Naive thymus-derived CD8-positive, alpha-beta T cell (primary cell): ENCODE measurements at regions not wholly inside any gene's neighbourhood (a gene's known extent, or its start where the extent isn't known, plus 50 kb on each side); places are given as distances from the start of the nearest gene placed in this dataset.
A peak's percentile ranks its signal among the peaks of the same experiment; 100 is the strongest.

ENCODE experiments used
- ATAC-seq, 2 donors: fragments of 150-1000 bp; cut with Tn5 transposase in 1 of 2; sonication (Bioruptor Pico), chemical (Tn5 transposase) in 1 of 2; 1 replicate in 1 of 2; 2 replicates in 1 of 2; pipeline ENCODE4 v1.10.0; 2021; ENCODE audit warnings: mild to moderate bottlenecking in 2 of 2, moderate library complexity in 2 of 2
- POLR2A ChIA-PET: fragments of 350-600 bp; sonication (Branson Sonifier 250); formaldehyde crosslinking; loops from one replicate; lab custom pipeline; 2021; ENCODE audit warnings: antibody characterized with exemption; lab: Charles Lee
- DNase-seq, 10 donors: peaks; one replicate each; pipeline versions ENCODE4 v3.0.0 to v3.0.0-alpha.2; 2020 to 2022
- H3K27ac Mint-ChIP-seq, 10 donors: one replicate each; pipeline ENCODE4 v1.8.0; 2020 to 2022; ENCODE audit warnings: mild to moderate bottlenecking in 10 of 10, mixed read lengths in 10 of 10, moderate library complexity in 4 of 10, inconsistent platforms in 1 of 10
- H3K27me3 Mint-ChIP-seq, 5 donors: one replicate each; pipeline ENCODE4 v1.8.0; 2021 to 2022; ENCODE audit warnings: mixed read lengths in 5 of 5
- H3K36me3 Mint-ChIP-seq, 3 donors: one replicate each; pipeline ENCODE4 v1.8.0; 2020 to 2022; ENCODE audit warnings: mixed read lengths in 3 of 3, mild to moderate bottlenecking in 2 of 3, inconsistent platforms in 1 of 3
- H3K4me1 Mint-ChIP-seq, 4 donors: one replicate each; pipeline ENCODE4 v1.8.0; 2021 to 2022; ENCODE audit warnings: mixed read lengths in 4 of 4
- H3K4me3 Mint-ChIP-seq, 10 donors: one replicate each; pipeline ENCODE4 v1.8.0; 2020 to 2022; ENCODE audit warnings: mild to moderate bottlenecking in 10 of 10, mixed read lengths in 10 of 10, moderate library complexity in 6 of 10, inconsistent platforms in 1 of 10
- H3K9me3 Mint-ChIP-seq, 9 donors: one replicate each; pipeline ENCODE4 v1.8.0; 2020 to 2022; ENCODE audit warnings: mixed read lengths in 9 of 9, mild to moderate bottlenecking in 3 of 9, inconsistent platforms in 1 of 9, moderate library complexity in 1 of 9

DNA sequence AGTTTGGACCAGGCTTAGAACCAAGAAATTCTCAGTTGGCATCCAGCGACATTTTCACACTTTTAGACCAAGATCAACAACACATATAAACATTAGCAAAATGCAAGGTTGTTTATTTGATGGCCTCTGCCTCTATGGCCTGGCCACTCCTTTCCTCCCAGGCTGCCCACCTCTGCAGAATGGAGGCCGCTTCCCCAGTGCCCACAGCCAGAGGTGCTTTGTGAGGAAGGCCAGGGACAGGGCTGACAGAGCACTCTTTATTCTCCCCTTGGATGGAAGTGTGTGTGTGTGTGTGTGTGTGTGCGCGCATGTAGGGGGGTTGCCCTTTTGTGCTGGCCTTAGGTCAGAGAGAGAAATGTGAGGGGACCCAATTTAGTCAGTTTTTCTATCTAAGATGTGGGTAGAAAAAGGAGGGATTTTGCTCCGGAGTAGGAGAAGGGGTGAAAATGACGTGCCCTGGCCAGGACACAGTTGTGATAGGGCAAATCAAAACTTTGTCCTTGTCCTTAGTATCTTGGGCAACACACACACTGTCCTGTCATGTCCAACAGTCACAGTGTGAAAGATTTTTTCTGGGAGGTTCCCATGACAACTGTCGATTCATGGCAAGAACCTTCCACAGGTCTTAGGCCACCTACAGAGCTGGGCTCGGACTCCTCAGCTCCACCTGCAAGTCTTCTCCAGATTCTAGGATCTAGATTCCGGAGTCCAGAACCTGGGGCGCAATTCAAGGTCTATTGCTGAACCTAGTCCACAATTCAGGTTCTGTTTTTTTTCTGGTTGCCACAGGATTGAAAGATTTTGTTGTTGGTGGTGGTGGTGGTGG, 104.9 kb upstream of the SLC2A1 start:
- no peak for DNase-seq
- peaks cover 0 to 3% (median 1%) of the 10 kb centered on the region in 5 donors for H3K27me3 Mint-ChIP-seq
- peak overlapping the region in 1 of 10 donors; percentile 49 for H3K4me3 Mint-ChIP-seq
- H3K4me1 Mint-ChIP-seq = peaks cover 7 to 21% (median 16%) of the 10 kb centered on the region in 4 donors
- H3K27ac Mint-ChIP-seq = no peak overlapping the region
- no peak for ATAC-seq
- POLR2A ChIA-PET = interaction anchor here (0.7 kb wide), 1 partner anchor 104 kb away, joined by 3 read pairs; no protein-coding TSS in a partner anchor
- H3K36me3 Mint-ChIP-seq = no peaks in the 10 kb centered on the region
- no peaks in the 10 kb centered on the region for H3K9me3 Mint-ChIP-seq

DNA sequence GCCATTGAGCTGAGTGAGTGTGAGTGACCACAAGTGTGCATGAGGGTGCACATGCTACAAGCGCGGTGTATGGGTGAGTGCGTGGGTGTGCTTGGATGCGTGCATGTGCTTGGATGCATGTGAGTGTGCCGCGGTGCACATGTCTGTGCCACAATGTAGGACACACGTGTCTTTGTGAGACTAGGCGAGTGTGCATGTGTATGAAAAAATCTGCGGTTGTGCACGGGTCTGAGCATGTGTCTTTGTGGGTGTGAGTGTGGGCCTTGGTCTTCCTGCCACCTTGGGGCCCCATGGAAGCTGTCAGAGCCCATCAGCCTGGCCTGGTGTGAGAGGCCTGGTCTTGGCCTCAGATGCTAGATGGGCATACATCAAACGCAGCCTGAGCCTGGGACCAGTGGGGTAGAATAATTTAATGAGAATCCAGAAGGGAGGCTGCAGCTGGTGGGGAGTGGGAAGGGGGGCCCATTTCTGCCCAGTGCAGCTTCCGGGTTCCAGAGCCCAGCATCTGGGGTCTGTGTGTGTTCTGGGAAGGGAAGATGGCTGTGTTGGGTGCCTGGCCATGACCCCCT, 103.9 kb upstream of the SLC2A1 start:
- H3K27ac Mint-ChIP-seq = peak overlapping the region in 3 of 10 donors; percentile 15 to 63 (median 17)

DNA sequence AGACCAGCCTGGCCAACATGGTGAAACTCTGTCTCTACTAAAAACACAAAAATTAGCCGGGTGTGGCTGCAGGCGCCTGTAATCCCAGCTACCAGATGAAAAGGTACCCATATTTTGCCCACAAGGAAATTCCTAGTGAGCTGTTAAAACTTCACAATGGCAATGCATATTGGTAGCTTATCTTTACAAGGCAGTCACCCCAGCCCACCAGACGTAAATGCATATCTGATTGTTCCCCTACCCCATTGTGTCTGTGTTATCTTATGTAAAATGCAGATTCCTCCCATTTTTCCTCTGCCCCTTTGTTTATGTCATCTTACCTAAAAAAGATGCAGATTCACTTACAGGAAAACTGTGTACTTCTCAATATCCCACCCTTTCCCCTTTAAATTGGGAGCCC, 103.1 kb upstream of the SLC2A1 start:
- Mint-ChIP-seq H3K4me3 (no peak overlapping the region), H3K36me3 (no peaks in the 10 kb centered on the region), H3K9me3 (no peaks in the 10 kb centered on the region), H3K27ac (no peak overlapping the region), H3K4me1 (peaks cover 8 to 20% (median 14%) of the 10 kb centered on the region in 4 donors), H3K27me3 (peaks cover 0 to 10% (median 7%) of the 10 kb centered on the region in 5 donors)
- DNase-seq (no peak), ATAC-seq (no peak)
- POLR2A ChIA-PET = interaction anchor here (1.0 kb wide), 1 partner anchor 113 kb away, joined by 4 read pairs; no protein-coding TSS in a partner anchor

More for the DNA sequence above, 103.9 kb upstream of the SLC2A1 start:
- no peaks in the 10 kb centered on the region for H3K36me3 Mint-ChIP-seq
- H3K27me3 Mint-ChIP-seq = peaks cover 0 to 8% (median 4%) of the 10 kb centered on the region in 5 donors
- ATAC-seq = no peak
- POLR2A ChIA-PET = no interaction called here
- no peaks in the 10 kb centered on the region for H3K9me3 Mint-ChIP-seq
- H3K4me1 Mint-ChIP-seq = peaks cover 8 to 22% (median 17%) of the 10 kb centered on the region in 4 donors
- DNase-seq = no peak
- H3K4me3 Mint-ChIP-seq = peak overlapping the region in 1 of 10 donors; percentile 49

DNA sequence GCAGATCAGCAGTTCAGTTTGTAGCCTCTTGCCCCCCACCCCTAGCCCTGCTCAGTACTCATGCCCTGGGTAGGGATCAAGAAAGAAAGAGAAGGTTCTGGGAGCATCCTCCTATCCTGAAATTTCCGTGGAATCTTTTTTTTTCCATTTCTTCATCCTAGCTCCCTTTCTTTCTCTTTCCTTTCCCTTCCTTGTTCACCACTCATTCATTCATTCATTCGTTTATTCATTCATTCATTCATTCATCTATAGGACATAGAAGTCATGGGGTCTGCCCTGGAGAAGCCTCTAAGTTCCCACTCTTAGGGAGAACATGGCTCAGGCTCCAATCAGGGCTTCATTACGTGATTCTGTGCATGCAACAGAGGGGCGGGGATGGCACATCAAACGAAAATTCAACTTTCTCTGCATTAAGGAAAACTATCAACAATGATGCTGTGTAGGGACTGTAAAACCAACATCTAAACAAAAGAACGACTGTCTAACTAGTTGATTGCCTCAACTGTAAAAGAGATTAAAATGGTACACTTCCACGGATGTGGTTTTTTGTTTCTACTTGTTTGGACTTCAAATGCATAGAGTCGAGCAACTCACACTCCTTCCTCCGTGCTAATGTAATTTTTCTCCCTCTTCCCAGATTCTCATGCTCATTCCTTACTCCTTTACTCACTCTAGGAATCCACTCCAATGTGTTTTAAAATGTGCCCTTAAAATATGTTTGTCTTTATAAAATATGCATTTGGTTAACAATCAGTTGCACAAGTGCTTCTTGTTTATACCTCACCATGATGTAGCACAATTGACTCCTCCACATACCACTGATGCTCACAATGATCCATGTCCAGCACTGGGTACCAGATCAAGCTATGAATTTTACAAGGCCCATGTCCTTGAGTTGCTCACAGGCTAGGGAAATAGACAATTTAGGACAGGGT, 101.2 kb upstream of the SLC2A1 start:
- Mint-ChIP-seq H3K27ac (no peak overlapping the region), H3K4me1 (peaks cover 8 to 20% (median 13%) of the 10 kb centered on the region in 4 donors), H3K9me3 (no peaks in the 10 kb centered on the region), H3K27me3 (peaks cover 0 to 10% (median 7%) of the 10 kb centered on the region in 5 donors), H3K4me3 (peak overlapping the region in 1 of 10 donors; percentile 7), H3K36me3 (no peaks in the 10 kb centered on the region)
- ATAC-seq (no peak), DNase-seq (no peak)
- POLR2A ChIA-PET = no interaction called here

DNA sequence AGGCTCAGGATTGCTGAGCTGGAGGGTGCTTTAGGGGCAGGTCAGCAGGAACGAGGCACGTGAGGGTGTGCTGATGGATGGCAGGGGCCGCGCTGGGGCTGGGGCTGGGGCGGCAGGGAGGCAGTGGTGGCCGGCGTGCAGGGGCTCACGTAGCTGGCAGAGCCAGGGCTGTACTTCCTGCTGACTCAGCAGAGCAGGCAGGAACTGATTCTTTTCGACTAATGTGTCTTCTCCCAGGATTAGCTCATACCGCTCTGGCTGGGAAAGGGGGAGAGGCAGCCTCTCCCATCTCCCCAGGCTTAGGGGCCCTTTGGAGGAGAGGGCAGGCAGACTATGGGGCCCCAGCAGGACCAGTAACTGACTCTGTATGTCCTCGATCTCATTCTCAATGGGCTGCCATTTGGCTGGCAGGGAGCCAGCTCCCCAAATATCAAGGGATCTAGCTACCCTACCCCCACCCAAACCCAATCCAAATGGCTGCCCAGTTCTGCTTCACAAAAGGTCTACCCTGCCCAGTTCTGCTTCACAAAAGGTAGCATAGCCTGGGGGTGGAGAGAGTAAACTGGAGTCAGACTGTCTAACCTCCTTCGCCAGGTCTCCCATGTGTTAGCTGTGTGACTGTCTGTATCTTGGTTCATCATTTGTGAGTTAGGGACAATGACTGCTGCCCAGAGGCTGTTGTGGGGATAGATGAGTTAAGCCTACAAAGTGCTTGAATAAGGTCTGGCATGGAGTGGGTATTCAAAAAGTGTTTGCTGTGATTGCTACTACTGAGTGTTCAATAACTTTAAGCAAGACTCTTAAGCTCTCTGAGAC, 100.1 kb upstream of the SLC2A1 start:
- peaks cover 0 to 10% (median 7%) of the 10 kb centered on the region in 5 donors for H3K27me3 Mint-ChIP-seq
- H3K4me3 Mint-ChIP-seq = peak overlapping the region in 1 of 10 donors; percentile 10
- POLR2A ChIA-PET = no interaction called here
- H3K9me3 Mint-ChIP-seq = no peaks in the 10 kb centered on the region
- peak overlapping the region in 1 of 10 donors; percentile 65 for H3K27ac Mint-ChIP-seq
- no peaks in the 10 kb centered on the region for H3K36me3 Mint-ChIP-seq
- H3K4me1 Mint-ChIP-seq = peaks cover 8 to 20% (median 13%) of the 10 kb centered on the region in 4 donors
- DNase-seq (no peak), ATAC-seq (no peak)

DNA sequence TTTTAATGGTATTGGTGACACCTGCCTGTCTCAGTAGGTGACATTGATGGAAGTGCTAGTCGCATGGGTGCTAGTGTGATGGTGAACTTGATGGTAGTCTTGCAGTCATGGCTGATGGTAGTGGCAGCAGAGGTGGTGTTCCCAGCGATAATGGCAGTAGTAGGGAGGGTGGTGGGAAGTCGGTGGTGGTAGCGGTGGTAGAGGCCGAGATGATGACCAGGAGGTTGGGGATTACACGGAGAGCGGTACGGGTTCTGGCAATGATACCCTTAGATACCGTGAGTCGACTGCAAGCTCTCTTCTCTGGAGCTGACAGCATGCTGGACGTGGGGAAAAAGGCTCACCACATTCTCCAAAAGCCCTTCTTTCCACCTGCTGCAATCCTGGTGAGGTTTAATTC, 99.4 kb upstream of the SLC2A1 start:
- DNase-seq = no peak
- no peak for ATAC-seq
- H3K9me3 Mint-ChIP-seq = no peaks in the 10 kb centered on the region
- H3K27me3 Mint-ChIP-seq = peaks cover 0 to 10% (median 7%) of the 10 kb centered on the region in 5 donors
- H3K36me3 Mint-ChIP-seq = no peaks in the 10 kb centered on the region
- peak overlapping the region in 2 of 10 donors; percentile 2 to 65 for H3K27ac Mint-ChIP-seq
- POLR2A ChIA-PET = no interaction called here
- peak overlapping the region in 2 of 10 donors; percentile 4 to 16 for H3K4me3 Mint-ChIP-seq
- H3K4me1 Mint-ChIP-seq = peaks cover 8 to 20% (median 13%) of the 10 kb centered on the region in 4 donors

DNA sequence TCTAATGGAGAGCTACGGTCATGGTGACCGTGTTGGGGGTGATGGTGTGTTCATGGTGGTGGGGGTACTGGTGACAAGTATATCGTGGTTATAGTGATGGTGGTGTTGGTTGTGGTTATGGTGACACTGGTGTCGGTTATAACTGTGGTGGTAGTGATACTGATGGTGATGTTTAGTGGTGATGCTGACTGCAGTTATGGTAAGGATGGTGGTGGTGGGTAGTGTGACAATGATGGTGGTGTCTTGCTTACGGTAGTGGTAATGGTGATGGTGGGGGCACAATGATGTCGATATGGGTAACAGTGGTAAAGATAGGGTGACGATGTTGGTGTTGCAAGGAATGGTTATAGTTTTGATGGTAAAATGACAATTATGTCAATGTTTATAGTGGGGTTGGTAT, 98.9 kb upstream of the SLC2A1 start:
- no peak overlapping the region for H3K4me3 Mint-ChIP-seq
- peak overlapping the region in 1 of 10 donors; percentile 2 for H3K27ac Mint-ChIP-seq
- H3K4me1 Mint-ChIP-seq = peaks cover 8 to 20% (median 13%) of the 10 kb centered on the region in 4 donors
- POLR2A ChIA-PET = no interaction called here
- no peaks in the 10 kb centered on the region for H3K9me3 Mint-ChIP-seq
- no peaks in the 10 kb centered on the region for H3K36me3 Mint-ChIP-seq
- peaks cover 0 to 10% (median 7%) of the 10 kb centered on the region in 5 donors for H3K27me3 Mint-ChIP-seq
- DNase-seq (no peak), ATAC-seq (no peak)

DNA sequence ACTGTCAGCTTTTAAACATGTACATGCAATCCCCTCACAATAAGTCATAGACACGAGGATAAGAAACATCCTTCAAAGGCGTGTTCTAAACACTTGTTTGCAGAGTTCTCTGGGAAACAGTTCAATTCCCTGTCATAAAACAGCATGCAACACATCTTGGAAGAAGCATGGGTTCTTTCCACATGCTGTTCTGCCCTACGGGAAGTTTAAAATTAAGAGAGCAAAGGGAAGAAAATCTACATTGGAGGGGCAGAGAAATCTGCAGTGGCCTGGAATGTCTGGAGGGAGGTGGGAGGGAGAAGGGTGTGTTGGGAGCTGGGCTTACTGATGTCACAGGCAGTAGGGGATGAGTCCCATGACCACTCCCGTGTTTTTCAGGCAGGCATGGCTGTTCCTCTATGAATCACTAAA, 98.3 kb upstream of the SLC2A1 start:
- POLR2A ChIA-PET = no interaction called here
- DNase-seq (no peak), ATAC-seq (no peak)
- H3K9me3 Mint-ChIP-seq = no peaks in the 10 kb centered on the region
- peaks cover 8 to 16% (median 13%) of the 10 kb centered on the region in 4 donors for H3K4me1 Mint-ChIP-seq
- H3K27ac Mint-ChIP-seq = no peak overlapping the region
- H3K4me3 Mint-ChIP-seq = no peak overlapping the region
- H3K27me3 Mint-ChIP-seq = peaks cover 0 to 10% (median 7%) of the 10 kb centered on the region in 5 donors
- no peaks in the 10 kb centered on the region for H3K36me3 Mint-ChIP-seq

DNA sequence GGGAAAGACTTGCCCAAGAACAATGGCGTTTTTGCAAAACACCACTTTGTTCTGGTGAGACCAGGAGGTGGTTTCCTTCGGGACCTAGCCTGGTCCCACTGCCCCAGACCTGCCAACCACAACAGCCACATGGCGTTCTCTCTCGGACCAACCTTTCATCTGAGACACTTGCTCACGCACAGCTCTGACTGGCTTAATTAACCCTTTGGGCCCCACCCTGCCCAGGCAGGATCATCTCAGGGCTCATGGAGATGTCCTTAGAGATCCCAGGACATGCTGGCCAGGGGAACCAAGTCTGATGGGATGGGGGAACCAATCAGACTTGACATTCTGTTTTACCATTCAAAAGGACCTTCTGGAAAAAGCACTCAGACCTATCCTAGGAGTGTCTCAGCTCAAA, 97.8 kb upstream of the SLC2A1 start:
- ATAC-seq (no peak), DNase-seq (no peak)
- POLR2A ChIA-PET = no interaction called here
- Mint-ChIP-seq H3K27me3 (peaks cover 0 to 10% (median 7%) of the 10 kb centered on the region in 5 donors), H3K9me3 (no peaks in the 10 kb centered on the region), H3K4me3 (no peak overlapping the region), H3K36me3 (no peaks in the 10 kb centered on the region), H3K27ac (no peak overlapping the region), H3K4me1 (peaks cover 8 to 16% (median 13%) of the 10 kb centered on the region in 4 donors)

DNA sequence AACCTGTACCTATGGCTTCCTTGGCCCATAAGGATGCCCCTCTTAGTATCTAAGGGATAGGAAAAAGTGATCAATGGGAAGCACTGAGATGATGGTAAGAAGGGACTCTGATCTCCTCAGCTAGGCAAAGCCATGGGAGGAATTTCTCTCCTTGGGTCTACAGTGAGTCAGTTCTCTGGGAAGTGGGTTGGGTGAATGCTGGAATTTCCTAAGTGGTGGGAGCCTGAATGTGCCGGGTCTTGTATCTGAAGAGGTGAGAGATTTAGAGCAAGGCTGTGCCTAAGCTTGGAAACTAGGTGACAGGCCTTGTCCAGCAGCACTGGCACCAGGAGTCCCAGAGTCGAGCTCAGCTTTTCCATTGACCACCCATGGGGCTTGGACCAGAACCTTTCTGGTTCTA, 96.3 kb upstream of the SLC2A1 start:
- Mint-ChIP-seq H3K4me3 (no peak overlapping the region), H3K9me3 (no peaks in the 10 kb centered on the region), H3K4me1 (peaks cover 8 to 16% (median 12%) of the 10 kb centered on the region in 4 donors), H3K27me3 (peaks cover 0 to 10% (median 5%) of the 10 kb centered on the region in 5 donors), H3K27ac (peak overlapping the region in 1 of 10 donors; percentile 20), H3K36me3 (no peaks in the 10 kb centered on the region)
- ATAC-seq = no peak
- POLR2A ChIA-PET = no interaction called here
- DNase-seq = no peak

DNA sequence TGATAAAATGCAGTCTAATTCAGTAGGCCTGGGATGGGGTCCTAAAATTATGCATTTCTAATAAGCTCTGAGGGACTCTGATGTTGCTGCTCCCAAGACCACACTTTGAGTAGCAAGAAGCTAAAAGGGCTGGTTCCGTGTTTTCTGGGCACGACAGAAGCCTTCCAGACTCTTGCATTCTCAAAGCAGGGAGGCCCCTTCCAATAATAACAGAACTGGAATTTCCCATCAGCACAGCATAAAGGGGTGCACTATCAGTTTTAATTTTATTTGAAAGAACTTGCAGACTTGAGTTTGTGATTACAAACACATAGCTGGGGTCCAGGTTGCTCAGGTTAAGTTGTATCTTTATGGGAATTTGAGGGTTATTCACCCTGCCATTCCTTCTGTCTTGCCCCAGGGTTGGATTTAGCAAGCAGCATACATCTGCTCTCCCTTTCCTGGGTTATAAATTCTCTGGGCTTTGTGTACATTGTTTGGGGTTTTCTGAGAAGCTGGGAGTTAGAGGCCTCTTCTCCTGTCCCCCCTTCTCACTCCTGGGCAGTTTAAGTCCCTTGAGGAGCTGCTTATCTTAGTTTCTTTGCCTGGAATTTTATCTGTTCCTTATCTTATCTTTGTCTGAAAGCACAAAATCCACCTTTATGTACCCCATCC, 94.2 kb upstream of the SLC2A1 start:
- DNase-seq = no peak
- H3K36me3 Mint-ChIP-seq = no peaks in the 10 kb centered on the region
- peaks cover 4 to 12% (median 6%) of the 10 kb centered on the region in 4 donors for H3K4me1 Mint-ChIP-seq
- no peaks in the 10 kb centered on the region for H3K9me3 Mint-ChIP-seq
- H3K27ac Mint-ChIP-seq = no peak overlapping the region
- peaks cover 0 to 5% (median 5%) of the 10 kb centered on the region in 5 donors for H3K27me3 Mint-ChIP-seq
- ATAC-seq = no peak
- no peak overlapping the region for H3K4me3 Mint-ChIP-seq
- POLR2A ChIA-PET = no interaction called here
